ENCODE measurements at regions not wholly inside any gene's neighbourhood (a gene's known extent, or its start where the extent isn't known, plus 50 kb on each side); places are given as distances from the start of the nearest gene placed in this dataset.

DNA sequence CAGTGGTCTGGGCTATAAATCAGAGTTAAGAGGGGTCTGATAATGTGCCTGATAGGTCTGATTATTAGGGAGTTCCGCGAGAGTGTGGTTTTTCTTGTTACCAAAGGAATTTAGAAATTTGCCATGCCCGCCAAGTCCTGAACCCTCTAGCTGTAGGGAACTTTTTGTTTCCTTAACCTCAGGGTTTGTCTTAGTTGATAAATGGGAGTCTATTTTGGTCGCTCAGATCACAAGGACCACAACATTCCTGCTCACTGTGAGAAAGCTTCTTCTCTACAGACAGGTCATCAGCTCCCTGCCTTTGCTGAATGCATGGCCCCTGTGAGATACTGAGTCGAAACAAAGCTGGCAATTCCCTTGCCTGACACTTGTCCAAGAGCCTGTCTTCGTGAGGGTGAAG is 497.8 kb downstream of the HS3ST4 start:
- no peak for TF ChIP-seq CTCF (IDR thresholded peaks at IDR 0.05; ENCODE audit: insufficient read depth, low read depth, low read length)
- DNase-seq (ENCODE audit: low read depth) = no peak
- Histone ChIP-seq H3K27me3 (ENCODE audit: control insufficient read depth, insufficient read depth, low read length) (no peaks in the 10 kb centered on the region), H3K4me3 (ENCODE audit: low read depth, low read length) (no peak overlapping the region), H3K36me3 (ENCODE audit: control insufficient read depth, insufficient read depth, low read length) (no peaks in the 10 kb centered on the region)
- ChIA-PET POLR2A (no interaction called here), CTCF (no interaction called here)

- Histone ChIP-seq H3K36me3 (ENCODE audit: control insufficient read depth, insufficient read depth, low read length) (no peaks in the 10 kb centered on the region), H3K27me3 (ENCODE audit: control insufficient read depth, insufficient read depth, low read length) (no peaks in the 10 kb centered on the region), H3K4me3 (ENCODE audit: low read depth, low read length) (no peak overlapping the region)
- ChIA-PET CTCF (no interaction called here), POLR2A (no interaction called here)
- no peak for TF ChIP-seq CTCF (IDR thresholded peaks at IDR 0.05; ENCODE audit: insufficient read depth, low read depth, low read length)
- DNase-seq (ENCODE audit: low read depth) = no peak
These were observed 502.8 kb downstream of the HS3ST4 start for GRCh38 chr16:26194526-26194925.

GRCh38 chr16:26195225-26195624 is 503.5 kb downstream of the HS3ST4 start:
- TF ChIP-seq CTCF (IDR thresholded peaks at IDR 0.05; ENCODE audit: insufficient read depth, low read depth, low read length) = no peak
- no peaks in the 10 kb centered on the region for H3K36me3 ChIP-seq (ENCODE audit: control insufficient read depth, insufficient read depth, low read length)
- ChIA-PET CTCF (no interaction called here), POLR2A (no interaction called here)
- no peaks in the 10 kb centered on the region for H3K27me3 ChIP-seq (ENCODE audit: control insufficient read depth, insufficient read depth, low read length)
- no peak overlapping the region for H3K4me3 ChIP-seq (ENCODE audit: low read depth, low read length)
- no peak for DNase-seq (ENCODE audit: low read depth)

- CTCF ChIA-PET = no interaction called here
- DNase-seq (ENCODE audit: low read depth) = no peak
- Histone ChIP-seq H3K36me3 (ENCODE audit: control insufficient read depth, insufficient read depth, low read length) (no peaks in the 10 kb centered on the region), H3K4me3 (ENCODE audit: low read depth, low read length) (no peak overlapping the region), H3K27me3 (ENCODE audit: control insufficient read depth, insufficient read depth, low read length) (no peaks in the 10 kb centered on the region)
- POLR2A ChIA-PET = no interaction called here
- no peak for TF ChIP-seq CTCF (IDR thresholded peaks at IDR 0.05; ENCODE audit: insufficient read depth, low read depth, low read length)
These were observed 504.6 kb downstream of the HS3ST4 start for GRCh38 chr16:26196310-26196709.

DNA sequence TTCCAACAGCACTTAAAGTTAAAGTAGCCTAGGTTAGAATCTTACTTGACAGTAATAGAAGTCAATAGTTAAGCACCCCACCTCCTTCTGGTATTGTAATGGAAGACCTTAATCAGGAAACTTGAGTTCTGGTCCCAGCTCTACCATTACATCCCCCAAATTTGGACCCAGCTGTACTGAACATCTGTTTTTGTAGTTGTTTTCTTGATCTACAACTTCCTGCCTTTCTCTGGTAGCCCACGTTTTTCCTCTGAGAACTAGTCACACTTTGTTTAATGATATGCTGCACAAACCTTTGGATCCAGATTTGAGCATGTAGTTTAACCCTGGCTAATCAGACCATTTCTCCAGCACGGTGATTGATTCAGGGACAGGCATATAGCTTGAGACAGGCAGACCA is 505.0 kb downstream of the HS3ST4 start:
- Histone ChIP-seq H3K4me3 (ENCODE audit: low read depth, low read length) (no peak overlapping the region), H3K36me3 (ENCODE audit: control insufficient read depth, insufficient read depth, low read length) (no peaks in the 10 kb centered on the region), H3K27me3 (ENCODE audit: control insufficient read depth, insufficient read depth, low read length) (no peaks in the 10 kb centered on the region)
- no peak for TF ChIP-seq CTCF (IDR thresholded peaks at IDR 0.05; ENCODE audit: insufficient read depth, low read depth, low read length)
- DNase-seq (ENCODE audit: low read depth) = no peak
- ChIA-PET CTCF (no interaction called here), POLR2A (no interaction called here)
